IPS-NIHi7 (cell line): ENCODE measurements at regions not wholly inside any gene's neighbourhood (a gene's known extent, or its start where the extent isn't known, plus 50 kb on each side); places are given as distances from the start of the nearest gene placed in this dataset.
A peak's percentile ranks its signal among the peaks of the same experiment; 100 is the strongest.

ENCODE experiments used
- DNase-seq: peaks from one replicate; pipeline ENCODE4 v3.0.0; 2012; ENCODE audit warnings: mixed read lengths; ENCODE audit errors: extremely low spot score

DNA sequence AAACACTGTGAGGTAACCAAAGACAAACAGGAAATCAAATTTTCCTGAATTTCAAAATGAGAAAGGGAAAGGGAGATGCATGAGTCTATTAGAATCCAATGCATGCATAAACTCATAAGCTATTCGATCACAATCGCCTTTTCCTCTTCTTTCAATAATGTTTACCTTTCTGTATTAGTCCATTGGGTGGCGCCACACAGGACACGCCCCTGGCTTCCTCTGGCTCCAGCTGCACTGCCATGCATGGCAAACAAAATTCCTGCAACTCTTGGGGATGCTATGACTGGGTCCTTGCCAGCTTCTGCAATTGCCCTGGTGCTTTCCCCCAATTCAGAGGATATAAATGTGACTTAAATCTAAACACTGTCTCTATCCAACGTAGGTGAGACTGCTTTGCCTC, 424.5 kb upstream of the PCDH7 start:
- DNase-seq = peak; percentile 17

DNA sequence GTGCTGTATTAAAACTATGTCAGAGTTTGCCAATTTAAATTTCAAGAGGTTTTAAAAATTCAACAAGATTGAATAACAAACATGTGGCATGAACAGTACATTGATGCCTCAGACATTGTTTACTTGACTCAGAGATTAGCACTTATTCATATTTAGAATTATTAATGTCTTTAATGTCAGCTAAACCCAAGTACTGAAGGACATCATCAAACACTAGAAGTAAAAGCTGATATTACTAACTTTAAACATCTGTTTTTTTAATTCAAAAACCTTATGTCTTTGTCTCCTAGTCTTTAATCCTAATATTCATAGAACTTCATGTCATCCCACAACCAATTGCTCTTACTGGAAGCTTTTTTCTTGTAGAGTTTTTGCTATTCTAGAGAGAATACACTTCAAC, 406.2 kb upstream of the PCDH7 start:
- no peak for DNase-seq

DNA sequence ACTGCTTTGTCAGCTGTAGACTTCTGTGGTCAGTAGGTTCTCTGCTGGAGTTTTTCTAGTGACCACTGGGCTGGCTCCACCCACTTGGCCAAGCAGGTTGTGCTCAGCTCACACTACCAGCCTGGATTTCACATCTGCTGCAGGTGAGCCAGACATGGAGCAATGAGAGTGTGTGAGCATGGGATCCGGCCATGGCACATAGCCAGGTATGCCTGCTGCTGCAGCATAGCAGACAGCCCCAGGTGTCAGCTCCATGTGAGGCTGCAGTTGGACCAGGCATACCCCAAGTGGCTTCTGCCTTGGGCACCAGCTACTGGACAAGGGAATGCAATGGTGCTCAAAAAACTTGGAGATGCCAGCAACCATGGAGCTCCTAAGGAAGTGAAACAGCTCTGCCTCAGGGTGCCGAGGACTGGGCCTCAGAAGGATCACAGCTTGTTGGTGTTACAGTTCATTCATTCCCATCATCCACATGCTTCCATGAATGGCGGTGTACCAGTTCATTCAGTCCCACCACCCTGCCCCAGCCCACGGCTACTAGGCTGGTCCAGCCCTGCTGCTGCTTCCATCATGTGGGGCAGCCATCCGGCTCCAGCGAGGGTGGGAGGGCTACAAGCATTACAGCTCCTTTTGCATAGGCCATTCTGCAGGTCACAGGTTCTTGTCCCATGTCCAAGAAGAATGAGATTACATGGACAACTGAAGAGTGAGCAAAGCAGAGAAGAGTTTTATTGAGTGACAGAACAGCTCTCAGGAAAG, 389.1 kb upstream of the PCDH7 start:
- DNase-seq = no peak

DNA sequence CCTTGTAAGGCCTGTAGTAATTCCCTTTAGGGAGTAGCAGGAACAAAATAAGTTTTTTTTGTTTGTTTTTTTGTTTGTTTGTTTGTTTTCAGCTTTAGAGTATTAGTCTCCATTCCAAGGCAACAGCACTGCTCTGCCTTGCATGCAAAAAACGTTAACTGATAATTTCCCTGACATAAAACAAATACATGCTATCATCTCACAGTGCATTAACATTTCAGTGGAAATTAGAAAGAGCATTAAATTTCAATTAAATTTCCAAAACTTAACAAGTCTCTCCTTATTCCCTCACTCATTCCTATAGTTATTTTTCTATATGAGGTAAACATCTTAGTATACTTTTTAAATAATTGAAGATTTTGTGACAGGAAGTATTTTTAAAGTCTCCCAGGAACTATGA, 378.4 kb upstream of the PCDH7 start:
- no peak for DNase-seq

DNA sequence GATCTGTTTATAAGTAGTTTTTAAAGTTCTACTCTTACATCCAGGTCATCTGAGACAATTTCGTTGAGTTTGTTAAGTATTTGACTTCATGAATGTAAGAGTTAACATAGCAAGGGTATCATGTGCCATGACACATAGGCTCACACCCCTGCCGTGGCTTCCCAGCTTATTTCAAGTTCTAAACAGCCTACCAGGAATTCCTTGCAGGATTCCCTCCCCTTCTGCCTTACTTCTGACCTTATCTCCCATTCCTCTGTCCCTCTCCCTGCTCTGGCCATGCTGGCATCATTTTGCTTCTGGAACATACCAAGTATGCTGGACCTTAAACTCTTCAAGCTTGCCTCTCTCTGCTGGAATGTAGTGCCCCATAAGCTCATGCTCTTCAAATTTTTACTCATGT, 369.9 kb upstream of the PCDH7 start:
- no peak for DNase-seq

DNA sequence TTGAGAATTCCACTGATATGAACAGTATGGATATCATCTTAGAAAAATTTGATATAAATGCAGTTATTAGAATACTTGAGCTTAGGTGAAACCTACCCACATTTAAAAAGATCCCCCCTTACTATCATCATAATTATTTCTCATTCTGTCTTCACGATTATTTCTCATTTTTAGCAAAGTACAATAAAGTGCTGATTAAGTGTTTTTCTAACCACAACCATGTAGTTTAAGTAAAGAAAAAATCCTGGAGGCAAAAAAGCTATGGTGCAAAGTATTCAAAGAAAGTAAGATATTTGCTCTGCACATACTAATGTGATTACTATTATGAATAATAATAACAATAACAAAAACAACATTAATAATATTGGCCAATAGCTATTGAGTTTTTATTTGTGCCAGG, 365.6 kb upstream of the PCDH7 start:
- no peak for DNase-seq

DNA sequence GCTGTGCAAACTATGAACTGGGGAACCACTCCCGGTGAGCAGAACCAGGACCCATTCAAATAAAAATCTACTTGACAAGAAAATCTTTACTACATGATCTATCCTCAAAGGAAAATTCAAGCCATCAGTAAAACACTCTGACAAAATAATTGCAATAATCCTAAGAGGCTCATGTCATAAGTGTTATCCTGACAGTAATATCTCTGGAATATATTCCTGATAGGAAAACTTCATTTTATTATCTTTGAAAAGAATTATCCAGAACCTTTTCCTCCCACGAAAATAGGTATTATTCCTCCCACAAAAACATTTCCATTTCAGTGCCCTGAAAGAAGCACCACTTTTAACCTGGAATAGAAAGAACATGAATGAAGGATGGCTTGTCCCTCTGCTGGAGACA, 357.7 kb upstream of the PCDH7 start:
- DNase-seq = no peak

DNA sequence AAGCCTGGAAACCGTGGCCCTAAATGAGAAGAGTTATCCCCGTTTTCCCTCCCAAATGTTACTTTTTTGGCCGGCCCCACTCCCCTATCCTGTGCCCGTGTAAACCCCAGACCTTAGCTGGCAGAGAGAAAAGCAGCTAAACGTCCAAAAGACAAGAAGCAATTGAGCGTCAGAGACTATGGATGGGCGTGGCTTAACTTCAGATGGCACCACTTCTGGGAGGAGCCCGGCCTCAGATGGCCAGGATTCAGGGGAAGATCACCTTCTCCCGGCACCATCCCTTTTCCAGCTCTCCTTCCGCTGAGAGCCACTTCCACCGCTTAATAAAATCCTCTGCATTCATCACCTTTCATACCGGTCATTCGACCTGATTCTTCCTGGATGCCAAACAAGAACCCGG, 350.1 kb upstream of the PCDH7 start:
- DNase-seq = no peak

DNA sequence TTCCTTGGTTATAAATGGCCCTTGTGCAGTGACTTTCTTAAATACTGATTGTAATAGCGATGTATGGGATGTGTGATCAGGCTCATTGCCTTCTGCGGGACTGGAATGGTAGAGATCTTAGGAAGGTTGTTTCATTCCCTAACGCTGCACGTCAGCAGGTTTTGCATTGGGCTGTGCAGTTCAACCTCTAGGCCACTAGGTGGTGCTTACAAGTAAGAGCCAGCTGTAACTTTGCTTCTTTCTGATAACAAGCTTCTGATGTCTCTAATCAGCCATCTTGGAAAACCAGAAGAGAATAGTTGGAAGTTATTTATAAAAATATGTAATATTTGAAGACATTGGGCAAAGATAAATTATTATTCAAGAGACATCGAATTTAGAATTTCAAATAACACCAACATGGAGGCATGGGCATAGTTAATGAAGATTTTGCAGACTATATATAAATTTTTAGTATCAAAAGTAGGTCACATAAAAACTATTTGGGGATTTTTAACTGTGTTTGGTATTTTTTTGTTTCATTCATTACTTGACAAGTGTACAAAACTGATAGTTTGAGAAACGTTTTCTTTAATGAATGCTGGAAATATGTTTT, 339.7 kb upstream of the PCDH7 start:
- DNase-seq = peak; percentile 63

DNA sequence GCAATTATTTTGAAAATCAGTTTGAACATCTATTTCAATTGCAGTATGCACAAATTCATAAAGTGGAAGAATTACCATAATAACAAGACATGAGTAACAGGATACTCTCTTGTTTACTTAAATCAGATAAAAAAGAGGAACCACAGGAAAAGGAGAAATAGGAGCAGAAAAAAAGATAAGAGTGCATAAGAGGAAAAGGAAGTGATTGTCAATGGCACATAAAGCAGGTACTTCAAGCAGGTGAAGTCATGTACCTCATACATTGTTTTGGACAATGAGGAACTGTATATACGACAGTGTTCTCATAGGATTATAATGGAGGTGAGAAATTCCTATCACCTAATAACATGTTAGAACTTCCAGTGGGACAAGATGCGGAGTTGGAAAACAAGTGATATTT, 334.5 kb upstream of the PCDH7 start:
- no peak for DNase-seq

DNA sequence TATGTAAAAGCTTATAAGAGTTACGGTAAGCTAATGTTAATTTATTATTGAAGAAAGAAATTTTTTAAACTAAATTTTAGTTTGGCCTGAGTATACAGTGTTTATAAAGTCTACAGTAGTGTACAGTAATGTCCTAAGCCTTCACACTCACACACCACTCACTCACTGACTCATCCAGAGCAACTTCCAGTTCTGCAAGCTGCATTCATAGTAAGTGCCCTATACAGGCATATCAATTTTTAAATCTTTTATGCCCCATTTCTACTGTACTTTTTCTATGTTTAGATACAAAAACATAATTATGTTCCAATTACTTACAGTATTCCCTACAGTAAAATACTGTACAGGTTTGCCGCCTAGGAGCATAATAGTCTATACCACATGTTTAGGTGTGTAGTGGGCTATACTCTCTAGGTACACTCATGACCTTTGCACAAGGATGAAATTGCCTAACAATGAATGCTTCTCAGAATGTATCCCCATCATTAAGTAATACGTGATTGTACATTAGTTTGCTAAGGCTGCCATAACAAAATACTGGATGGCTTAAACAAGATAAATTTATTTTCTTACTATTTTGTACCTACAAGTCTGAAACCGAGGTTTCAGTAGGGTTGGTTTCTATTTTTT, 333.8 kb upstream of the PCDH7 start:
- DNase-seq = no peak

DNA sequence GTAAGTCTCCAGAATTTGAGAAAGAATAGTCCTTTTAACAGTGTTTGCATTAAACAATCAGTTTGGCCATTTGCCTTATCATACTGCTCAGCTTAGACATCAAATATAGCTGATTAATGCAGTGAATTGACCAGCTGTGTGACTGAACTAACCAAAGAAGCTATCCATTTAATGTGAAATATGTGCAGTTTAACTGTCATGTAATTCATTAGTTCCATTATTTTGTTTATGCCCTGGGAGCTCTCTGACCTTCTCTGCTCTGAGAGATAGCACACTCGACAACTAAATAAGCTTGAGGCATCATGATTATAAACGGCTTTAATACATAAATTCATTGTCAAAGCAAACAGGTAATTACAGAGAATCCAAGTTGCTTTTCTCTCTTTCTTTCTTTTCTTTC, 324.3 kb upstream of the PCDH7 start:
- DNase-seq = no peak

DNA sequence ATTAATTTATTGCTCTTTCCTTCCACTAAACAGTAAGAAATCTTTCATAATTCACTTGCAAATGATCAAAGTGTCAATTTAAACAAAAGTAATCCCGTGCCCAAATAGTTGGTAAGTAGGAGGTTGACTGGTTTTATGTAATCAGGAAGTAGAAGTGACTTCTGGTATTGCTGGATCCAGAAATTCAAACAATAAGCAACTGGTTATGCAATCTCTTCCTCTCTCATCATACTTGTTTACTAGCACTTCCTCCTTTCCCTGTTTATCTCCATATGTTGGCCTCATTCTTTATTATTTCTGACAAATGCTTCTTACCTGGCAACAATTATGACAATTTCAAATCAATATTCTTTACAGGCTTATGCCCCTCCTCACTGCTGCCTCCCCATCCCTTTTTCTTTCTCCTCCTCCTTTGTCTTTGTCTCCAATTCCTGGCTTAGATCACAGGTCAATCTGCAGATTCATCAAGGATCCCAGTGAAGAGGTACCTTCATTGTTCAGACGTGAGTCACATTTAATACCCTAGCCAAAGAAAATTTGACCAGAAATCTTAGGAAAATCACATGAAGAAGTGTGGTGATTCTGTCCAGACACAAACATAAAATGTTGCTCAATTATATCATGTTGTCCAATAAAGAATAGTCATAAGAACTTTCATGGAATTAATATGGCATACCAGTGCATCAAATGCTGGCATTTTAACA, 323.2 kb upstream of the PCDH7 start:
- no peak for DNase-seq

DNA sequence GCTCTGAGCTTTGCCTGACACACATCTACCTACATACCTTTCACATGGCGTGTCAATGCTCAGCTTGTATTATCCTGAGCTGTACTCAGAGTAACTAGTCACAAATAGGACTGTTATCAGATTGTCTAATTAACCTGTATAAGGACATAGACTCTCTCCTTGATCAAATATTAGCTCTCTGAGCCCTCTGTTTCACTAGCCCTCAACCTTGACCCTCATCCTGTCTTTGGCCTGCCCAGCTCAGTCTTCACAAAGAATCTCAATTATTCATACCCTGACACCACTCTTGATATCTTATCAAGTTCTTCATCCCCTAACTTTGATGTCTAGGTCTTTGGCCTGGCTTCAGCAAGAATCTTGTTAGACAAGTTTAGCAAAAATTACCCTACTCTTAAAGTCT, 320.7 kb upstream of the PCDH7 start:
- DNase-seq = no peak

DNA sequence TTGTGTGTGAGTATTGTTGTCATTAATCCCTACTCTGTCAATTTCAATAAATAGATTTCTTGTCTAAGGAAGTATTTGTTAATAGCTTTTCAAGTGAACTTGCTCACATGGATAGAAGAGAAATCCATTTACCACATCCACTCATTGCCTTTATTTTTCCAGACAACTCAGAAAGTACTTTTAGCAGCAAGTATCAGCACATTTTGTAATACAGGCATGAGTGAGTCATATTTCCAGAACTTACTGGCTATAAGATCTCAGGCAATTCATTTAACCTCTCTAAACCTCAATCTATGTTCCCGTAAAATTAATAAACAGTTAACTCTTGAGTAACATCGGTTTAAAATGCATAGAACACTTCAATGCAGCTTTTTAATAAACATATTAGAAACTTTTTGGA, 317.9 kb upstream of the PCDH7 start:
- no peak for DNase-seq

DNA sequence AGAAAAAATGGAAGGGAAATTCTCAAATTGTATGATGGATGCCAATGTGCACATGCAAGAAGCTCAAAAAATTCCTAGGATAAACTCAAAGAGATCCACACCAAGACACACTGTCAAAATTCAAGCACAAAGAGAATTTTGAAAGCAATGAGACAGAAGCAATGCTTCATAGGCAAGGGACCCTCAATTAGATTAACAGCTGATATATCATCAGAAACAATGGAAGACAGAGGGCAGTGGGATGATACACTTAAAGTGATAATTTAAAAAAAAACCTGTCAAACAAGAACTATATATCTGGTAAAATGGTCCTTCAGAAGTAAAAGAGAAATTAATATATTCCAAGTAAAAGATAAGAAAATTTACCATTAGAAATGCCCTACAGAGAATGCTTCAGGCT, 306.3 kb upstream of the PCDH7 start:
- DNase-seq = no peak

DNA sequence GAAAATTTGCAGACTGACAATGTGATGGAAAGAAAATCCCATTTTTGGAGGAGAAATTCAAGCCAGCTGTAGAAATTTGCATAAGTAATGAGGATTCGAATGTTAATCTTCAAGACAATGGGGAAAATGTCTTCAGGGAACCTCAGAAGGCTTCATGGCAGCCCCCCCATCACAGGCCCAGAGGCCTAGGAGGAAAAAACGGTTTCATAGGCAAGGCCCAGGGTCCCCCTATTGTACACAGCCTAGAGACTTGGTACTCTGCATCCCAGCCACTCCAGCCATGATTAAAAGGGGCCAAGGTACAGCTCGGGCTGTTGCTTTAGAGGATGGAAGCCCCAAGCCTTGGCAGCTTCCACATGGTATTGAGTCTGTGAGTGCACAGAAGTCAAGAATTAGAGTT, 303.6 kb upstream of the PCDH7 start:
- DNase-seq = no peak

DNA sequence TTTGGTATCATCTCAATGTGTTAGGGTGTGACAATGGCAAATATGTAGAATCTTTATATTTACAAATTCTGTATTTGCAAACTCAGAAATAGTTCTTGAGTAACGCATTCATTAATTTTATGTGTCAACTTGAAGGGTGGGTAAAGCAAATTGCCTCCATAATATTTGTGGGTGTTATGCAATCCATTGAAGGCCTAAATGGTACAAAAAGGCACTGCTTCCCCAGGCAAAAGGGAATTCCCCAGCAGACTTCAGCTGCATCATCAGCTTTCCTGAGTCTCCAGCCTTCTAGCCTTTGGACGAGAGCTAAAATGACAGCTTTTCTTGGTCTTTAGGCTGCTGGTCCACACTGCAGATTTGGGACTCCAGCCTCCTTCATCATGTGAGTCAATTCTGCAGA, 292.2 kb upstream of the PCDH7 start:
- DNase-seq = no peak

DNA sequence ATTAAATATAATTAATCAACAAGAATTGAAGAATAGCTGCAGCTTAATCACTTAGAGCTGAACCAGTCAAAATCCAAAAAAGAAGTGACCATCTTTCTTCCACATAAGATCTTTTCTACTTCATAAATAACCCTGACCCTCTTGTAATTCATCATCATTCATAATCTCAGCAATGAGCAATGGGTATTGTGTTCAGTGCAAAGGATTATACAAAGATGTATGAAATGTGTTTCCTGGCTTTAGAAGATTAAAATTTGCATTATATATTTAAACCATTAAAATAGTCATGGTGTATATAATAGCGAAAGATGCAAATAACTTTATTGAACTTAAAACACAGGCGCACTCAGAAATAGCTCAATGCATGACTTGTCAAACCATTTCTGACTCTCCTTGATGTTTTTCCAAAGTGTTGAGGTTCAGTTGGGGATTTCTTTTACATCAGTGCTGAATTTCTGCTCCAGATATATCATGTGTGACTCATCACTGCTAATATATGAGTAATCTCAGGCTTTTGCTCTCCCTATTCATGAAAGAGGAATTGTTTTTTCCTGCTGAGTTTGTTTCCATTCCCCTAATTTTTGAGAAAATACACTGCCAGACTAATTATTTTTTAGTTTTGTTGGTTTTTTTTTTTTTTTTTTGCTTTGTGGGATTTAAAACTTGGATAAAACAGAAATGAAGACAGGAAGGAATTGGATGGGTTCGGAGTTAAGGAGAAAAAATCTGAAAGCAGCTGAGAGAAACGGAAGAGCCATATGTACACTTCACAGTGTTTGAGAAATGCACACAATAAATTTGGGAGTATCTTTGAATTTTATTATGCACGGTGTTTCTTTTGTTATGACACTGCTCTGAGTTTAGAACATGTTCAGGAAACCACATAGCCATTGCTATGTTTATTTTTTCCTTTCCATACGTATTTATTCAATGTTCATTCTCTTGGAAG, 290.1 kb upstream of the PCDH7 start:
- no peak for DNase-seq

DNA sequence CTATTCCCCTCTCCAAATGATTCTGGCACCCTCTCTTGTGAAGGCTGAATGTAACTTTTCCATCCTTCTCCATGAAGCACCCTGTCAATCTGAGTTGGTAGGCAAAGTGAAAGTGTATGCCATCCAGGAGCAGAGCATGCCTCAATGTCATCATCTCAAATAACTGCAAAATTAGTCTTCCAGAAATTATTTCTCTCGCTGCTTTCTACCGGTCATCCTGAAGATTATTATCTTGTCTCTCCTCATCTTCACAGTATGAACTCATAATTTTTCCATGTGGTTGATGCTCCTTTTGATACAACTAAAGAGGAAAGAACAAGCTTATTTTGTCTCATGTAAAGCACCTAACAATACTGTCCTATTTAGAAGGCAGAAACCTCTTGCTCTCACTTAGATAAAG, 285.5 kb upstream of the PCDH7 start:
- no peak for DNase-seq

DNA sequence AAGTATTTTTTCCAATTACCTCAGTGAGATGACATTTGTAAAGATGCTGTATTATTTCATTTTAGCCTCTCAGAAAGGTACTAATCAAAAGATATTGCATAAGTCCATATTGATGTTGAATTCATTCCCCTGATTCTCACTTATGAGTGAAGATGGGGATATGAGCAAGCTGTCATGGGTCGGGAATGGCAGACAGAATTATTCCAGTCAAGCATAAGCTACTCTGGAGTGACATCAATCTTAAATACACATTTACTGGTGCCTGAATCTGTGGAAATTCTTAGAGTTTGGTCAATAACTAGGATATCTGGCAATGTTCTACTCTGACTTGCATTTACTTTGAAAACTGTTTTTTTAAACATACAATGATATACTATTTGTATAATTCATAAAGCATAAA, 283.8 kb upstream of the PCDH7 start:
- DNase-seq = no peak

DNA sequence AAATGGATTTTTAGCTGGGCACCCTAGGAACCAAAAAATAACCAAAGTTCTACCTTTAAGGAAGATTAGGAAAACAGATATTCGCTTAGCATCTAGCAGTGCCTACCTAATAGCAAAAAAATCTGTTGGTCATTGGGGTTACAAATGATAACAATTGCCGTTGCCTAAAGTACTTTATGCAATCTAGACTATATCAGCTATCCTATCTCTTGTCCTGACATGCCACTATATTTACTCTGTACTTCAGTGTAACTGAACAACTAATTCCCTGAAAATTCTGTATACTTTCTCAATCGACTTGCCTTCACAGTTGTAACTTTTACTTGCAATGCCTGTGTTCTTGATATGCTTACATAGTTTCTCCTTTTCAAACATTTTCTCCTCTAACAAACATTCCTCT, 282.9 kb upstream of the PCDH7 start:
- DNase-seq = no peak
